H1 (cell line): ENCODE measurements at regions not wholly inside any gene's neighbourhood (a gene's known extent, or its start where the extent isn't known, plus 50 kb on each side); places are given as distances from the start of the nearest gene placed in this dataset.

Source experiments
- CTCF ChIA-PET: fragments of 300-600 bp; sonication (Branson Sonifier 250); formaldehyde crosslinking; loops from one replicate; lab custom pipeline; 2021; ENCODE audit not compliant: partially characterized antibody; lab: Charles Lee
- POLR2A ChIA-PET: fragments of 300-600 bp; sonication (Branson Sonifier 250); formaldehyde crosslinking; loops from one replicate; lab custom pipeline; 2021; ENCODE audit warnings: inconsistent platforms; ENCODE audit not compliant: partially characterized antibody; lab: Charles Lee
- DNase-seq, 2 experiments: peaks; one replicate each; pipeline versions ENCODE4 v3.0.0 to v3.0.0-alpha.2; 2010 to 2022; ENCODE audit warnings: low spot score in 2 of 2, low read depth in 1 of 2, mixed read lengths in 1 of 2
- FAIRE-seq: peaks from 2 replicates; lab custom pipeline; 2011; peaks lifted over from hg19 to GRCh38; lab: Jason Lieb, UNC
- H2AFZ ChIP-seq: 2 replicates; pipeline ENCODE4 v1.8.1; 2012; ENCODE audit warnings: low read length, inconsistent platforms
- H2AK5ac ChIP-seq: 2 replicates; pipeline ENCODE4 v1.6.1; 2013; ENCODE audit warnings: low read depth, low read length
- H2BK120ac ChIP-seq: replicated peaks from 2 replicates; pipeline ENCODE3; 2013; ENCODE audit warnings: low read depth, low read length, inconsistent platforms
- H2BK12ac ChIP-seq: 2 replicates; pipeline ENCODE4 v1.6.1; 2013; ENCODE audit warnings: low read depth, low read length
- H2BK15ac ChIP-seq: 2 replicates; pipeline ENCODE4 v1.6.1; 2013; ENCODE audit warnings: low read length
- H2BK20ac ChIP-seq: 2 replicates; pipeline ENCODE4 v1.6.1; 2013; ENCODE audit warnings: low read length
- H2BK5ac ChIP-seq: 2 replicates; pipeline ENCODE4 v1.6.1; 2013; ENCODE audit warnings: low read depth, low read length
- H3K14ac ChIP-seq: 2 replicates; pipeline ENCODE4 v1.6.1; 2013; ENCODE audit warnings: inconsistent platforms; ENCODE audit not compliant: insufficient read length
- H3K18ac ChIP-seq: 2 replicates; pipeline ENCODE4 v1.6.1; 2013; ENCODE audit warnings: low read length; ENCODE audit errors: extremely low read depth
- H3K23ac ChIP-seq: 2 replicates; pipeline ENCODE4 v1.6.1; 2013; ENCODE audit warnings: inconsistent platforms; ENCODE audit not compliant: insufficient read length
- H3K23me2 ChIP-seq: 2 replicates; pipeline ENCODE4 v1.6.1; 2013; ENCODE audit warnings: low read depth, low read length
- H3K27ac ChIP-seq: 2 replicates; pipeline ENCODE4 v1.6.1; 2011; ENCODE audit warnings: low read depth, low read length, inconsistent platforms
- H3K27me3 ChIP-seq, 4 experiments: replicated peaks in 1 of 4; 1 replicate in 1 of 4; 2 replicates in 3 of 4; pipeline versions ENCODE4 v1.6.1 to v1.8.1; 2011 to 2013; ENCODE audit warnings: low read length in 3 of 4, mild to moderate bottlenecking in 3 of 4, inconsistent platforms in 2 of 4, mixed read lengths in 2 of 4, moderate library complexity in 1 of 4; ENCODE audit not compliant: control insufficient read depth in 3 of 4, insufficient read depth in 3 of 4; ENCODE audit errors: extremely low read depth in 1 of 4
- H3K36me3 ChIP-seq, 4 experiments: 2 replicates each; pipeline versions ENCODE4 v1.6.1 to v1.8.1; 2011 to 2013; ENCODE audit warnings: mild to moderate bottlenecking in 4 of 4, low read length in 3 of 4, moderate library complexity in 2 of 4, control low read depth in 1 of 4, inconsistent platforms in 1 of 4; ENCODE audit not compliant: insufficient read depth in 4 of 4, control insufficient read depth in 2 of 4
- H3K4ac ChIP-seq: replicated peaks from 2 replicates; pipeline ENCODE3; 2013; ENCODE audit warnings: low read length, low read depth, mixed read lengths, inconsistent platforms; ENCODE audit not compliant: insufficient read length
- H3K4me1 ChIP-seq, 4 experiments: replicated peaks in 1 of 4; 1 replicate in 1 of 4; 2 replicates in 3 of 4; pipeline versions ENCODE4 v1.6.1 to v1.8.1; 2011 to 2013; ENCODE audit warnings: low read length in 3 of 4, inconsistent platforms in 2 of 4, mixed read lengths in 1 of 4; ENCODE audit not compliant: insufficient read depth in 4 of 4, control insufficient read depth in 3 of 4
- H3K4me2 ChIP-seq, 2 experiments: 2 replicates each; pipeline versions ENCODE4 v1.6.1 to v1.8.1; 2011 to 2013; ENCODE audit warnings: low read depth in 2 of 2, low read length in 2 of 2, control low read depth in 1 of 2, inconsistent platforms in 1 of 2, mild to moderate bottlenecking in 1 of 2; ENCODE audit not compliant: insufficient read depth in 1 of 2
- H3K4me3 ChIP-seq, 4 experiments: fragments of 200-600, 300-600 bp in 1 of 4; sonication (generic), shearing (Covaris generic), sonication (Bioruptor Twin) in 1 of 4; 2 replicates each; pipeline versions ENCODE4 v1.5.1 to v1.8.1; 2011 to 2016; ENCODE audit warnings: low read length in 4 of 4, low read depth in 3 of 4, control low read depth in 2 of 4, inconsistent platforms in 2 of 4, mild to moderate bottlenecking in 2 of 4, mixed read lengths in 1 of 4, moderate library complexity in 1 of 4; ENCODE audit not compliant: insufficient read depth in 2 of 4; ENCODE audit errors: extremely low read depth in 1 of 4
- H3K56ac ChIP-seq: replicated peaks from 2 replicates; pipeline ENCODE3; 2013; ENCODE audit warnings: low read depth, mild to moderate bottlenecking, mixed read lengths, low read length, inconsistent platforms; ENCODE audit not compliant: insufficient read length
- H3K79me1 ChIP-seq: 2 replicates; pipeline ENCODE4 v1.6.1; 2013; ENCODE audit warnings: low read depth, low read length, control low read depth
- H3K79me2 ChIP-seq, 2 experiments: 2 replicates each; pipeline versions ENCODE4 v1.6.1 to v1.8.1; 2012 to 2013; ENCODE audit warnings: low read length in 2 of 2, mild to moderate bottlenecking in 2 of 2, inconsistent platforms in 1 of 2; ENCODE audit not compliant: insufficient read depth in 2 of 2, control insufficient read depth in 1 of 2
- H3K9ac ChIP-seq, 4 experiments: replicated peaks in 1 of 4; 1 replicate in 1 of 4; 2 replicates in 3 of 4; pipeline versions ENCODE4 v1.6.1 to v1.8.1; 2011 to 2013; ENCODE audit warnings: low read depth in 3 of 4, low read length in 3 of 4, control low read depth in 2 of 4, mild to moderate bottlenecking in 2 of 4, moderate library complexity in 2 of 4, inconsistent platforms in 1 of 4; ENCODE audit errors: extremely low read depth in 1 of 4
- H3K9me3 ChIP-seq, 2 experiments: 2 replicates each; pipeline versions ENCODE4 v1.6.1 to v1.8.1; 2012 to 2013; ENCODE audit warnings: mild to moderate bottlenecking in 2 of 2, moderate library complexity in 2 of 2, control low read depth in 1 of 2, inconsistent platforms in 1 of 2, low read depth in 1 of 2, low read length in 1 of 2, mixed read lengths in 1 of 2; ENCODE audit not compliant: insufficient read depth in 2 of 2
- H4K20me1 ChIP-seq, 2 experiments: replicated peaks in 1 of 2; 2 replicates each; pipeline versions ENCODE3 to v1.8.1; 2011 to 2013; ENCODE audit warnings: inconsistent platforms in 2 of 2, low read length in 2 of 2, mild to moderate bottlenecking in 1 of 2; ENCODE audit not compliant: insufficient read depth in 2 of 2, control insufficient read depth in 1 of 2
- H4K5ac ChIP-seq: 2 replicates; pipeline ENCODE4 v1.6.1; 2013; ENCODE audit warnings: low read length, low read depth, mixed read lengths, inconsistent platforms; ENCODE audit not compliant: insufficient read length
- H4K8ac ChIP-seq: 2 replicates; pipeline ENCODE4 v1.8.0; 2013; ENCODE audit warnings: mild to moderate bottlenecking, moderate library complexity, low read length, inconsistent platforms; ENCODE audit not compliant: insufficient read depth; ENCODE audit errors: extremely low read depth
- H4K91ac ChIP-seq: replicated peaks from 2 replicates; pipeline ENCODE3; 2013; ENCODE audit warnings: low read length, mixed read lengths, inconsistent platforms; ENCODE audit not compliant: insufficient read length
- CBX5 ChIP-seq: fragments of 300-800, 300-1000 bp; sonication (generic); IDR thresholded peaks from 2 replicates; pipeline ENCODE4 v1.7.1; 2016; ENCODE audit warnings: antibody characterized with exemption, low read length, low read depth
- TAF1 ChIP-seq: IDR thresholded peaks from 2 replicates; pipeline ENCODE4 v1.6.1; 2011; ENCODE audit warnings: mild to moderate bottlenecking, low read depth, low read length
- WGBS, 2 experiments: shearing (Covaris generic) in 1 of 2; methylation state at CpG; one replicate each; pipeline versions ENCODE4 v1.1.6 to v1.1.7; 2013 to 2015; ENCODE audit warnings: low lambda C conversion rate in 2 of 2, mixed read lengths in 2 of 2, inconsistent platforms in 1 of 2, low coverage in 1 of 2, missing lambda C conversion rate in 1 of 2; ENCODE audit not compliant: insufficient replicate concordance in 2 of 2, insufficient coverage in 1 of 2, insufficient read length in 1 of 2; ENCODE audit errors: extremely low coverage in 1 of 2, missing lambda C conversion rate in 1 of 2; 5-methylcytosine and 5-hydroxymethylcytosine counted together

- Histone ChIP-seq H3K4me3 (no peak overlapping the region), H3K4me2 (no peak overlapping the region), H3K79me2 (no peaks in the 10 kb centered on the region), H2BK15ac (no peak overlapping the region), H3K18ac (no peak overlapping the region), H3K27me3 (no peaks in the 10 kb centered on the region), H2BK120ac (no peak overlapping the region), H3K14ac (no peak overlapping the region), H4K20me1 (no peaks in the 10 kb centered on the region), H4K8ac (no peak overlapping the region), H3K9me3 (no peaks in the 10 kb centered on the region), H2BK20ac (no peak overlapping the region), H2AK5ac (no peak overlapping the region), H2BK12ac (no peak overlapping the region), H3K23me2 (no peaks in the 10 kb centered on the region), H3K27ac (no peak overlapping the region), H3K36me3 (no peaks in the 10 kb centered on the region), H2AFZ (no peak overlapping the region), H3K23ac (no peak overlapping the region), H3K4me1 (no peaks in the 10 kb centered on the region), H4K91ac (peak overlapping the region; percentile 9), H3K4ac (no peak overlapping the region), H2BK5ac (no peak overlapping the region), H3K9ac (no peak overlapping the region), H3K56ac (no peak overlapping the region), H4K5ac (no peak overlapping the region), H3K79me1 (no peaks in the 10 kb centered on the region)
- ChIA-PET CTCF (interaction anchor here (0.9 to 2.6 kb wide), 6 partner anchors 10 to 163 kb away, joined by 3 to 11 read pairs (median 4); no protein-coding TSS in a partner anchor), POLR2A (no interaction called here)
- 82% methylated on average over 1 of the region's 1 CpG; no CpG with 5 or more reads in 1 of the 2 experiments for WGBS, 2 experiments
- TF ChIP-seq TAF1 (no peak), CBX5 (no peak)
- DNase-seq (no peak), FAIRE-seq (no peak)
Measured at GRCh38 chr9:1708219-1708618, 306.9 kb upstream of the SMARCA2 start.
